Suppressor macrophage treated with lipopolysaccharide for 1 hour (primary cell): ENCODE measurements at regions not wholly inside any gene's neighbourhood (a gene's known extent, or its start where the extent isn't known, plus 50 kb on each side); places are given as distances from the start of the nearest gene placed in this dataset.
"Not testable (repeated sequence)": the region's sequence is repeated elsewhere in the genome, so short reads cannot be mapped to it uniquely, and the experiment has no call there.

Experiments used
- DNase-seq, 3 donors: peaks; one replicate each; pipeline ENCODE4 v3.0.0-alpha.2; 2020 to 2022

- DNase-seq: no peak
Measured at GRCh38 chr1:199948587-199949280, 78.8 kb upstream of the NR5A2 start.

- DNase-seq: not testable (repeated sequence)
Measured at GRCh38 chr1:199951005-199951404, 76.5 kb upstream of the NR5A2 start.

GRCh38 chr1:199953651-199954050, 73.9 kb upstream of the NR5A2 start:
- DNase-seq: no peak

- peak in 1 of 3 donors; percentile 5 for DNase-seq
Measured at GRCh38 chr1:199954699-199955098, 72.8 kb upstream of the NR5A2 start.

GRCh38 chr1:199955235-199955634, 72.3 kb upstream of the NR5A2 start:
- no peak for DNase-seq

GRCh38 chr1:199956005-199956404, 71.5 kb upstream of the NR5A2 start:
- no peak for DNase-seq

GRCh38 chr1:199959033-199959774, 68.3 kb upstream of the NR5A2 start:
- no peak for DNase-seq

GRCh38 chr1:199959775-199960110, 67.8 kb upstream of the NR5A2 start:
- DNase-seq: no peak

- DNase-seq: no peak
Measured at GRCh38 chr1:199970125-199970524, 57.4 kb upstream of the NR5A2 start.

- peak; percentile 64 to 73 (median 71) for DNase-seq
Measured at GRCh38 chr1:199976496-199977144, 50.9 kb upstream of the NR5A2 start.
